ENCODE measurements at regions not wholly inside any gene's neighbourhood (a gene's known extent, or its start where the extent isn't known, plus 50 kb on each side); places are given as distances from the start of the nearest gene placed in this dataset.

GRCh38 chr2:167832868-167833287 lies 414.5 kb downstream of the STK39 start:
- no peak for ATAC-seq
- intact Hi-C loops (cut with DNase I, micrococcal nuclease), result no loop called here
- TF ChIP-seq CTCF (IDR thresholded peaks at IDR 0.05), result no peak
- no peak for DNase-seq
- Histone ChIP-seq H3K9me3 (no peaks in the 10 kb centered on the region), H3K4me1 (ENCODE audit: low read depth) (no peaks in the 10 kb centered on the region), H3K4me3 (no peak overlapping the region), H3K36me3 (ENCODE audit: low read depth) (no peaks in the 10 kb centered on the region)

GRCh38 chr2:167827352-167828097 lies 419.9 kb downstream of the STK39 start:
- no peak for TF ChIP-seq CTCF (IDR thresholded peaks at IDR 0.05)
- ATAC-seq, result no peak
- no peaks in the 10 kb centered on the region for H3K9me3 ChIP-seq
- intact Hi-C loops (cut with DNase I, micrococcal nuclease), result no loop called here
- no peak for DNase-seq
- no peaks in the 10 kb centered on the region for H3K4me1 ChIP-seq (ENCODE audit: low read depth)
- no peaks in the 10 kb centered on the region for H3K36me3 ChIP-seq (ENCODE audit: low read depth)
- no peak overlapping the region for H3K4me3 ChIP-seq

- Histone ChIP-seq H3K36me3 (ENCODE audit: low read depth) (no peaks in the 10 kb centered on the region), H3K4me1 (ENCODE audit: low read depth) (no peaks in the 10 kb centered on the region), H3K9me3 (no peaks in the 10 kb centered on the region), H3K4me3 (no peak overlapping the region)
- no peak for TF ChIP-seq CTCF (IDR thresholded peaks at IDR 0.05)
- intact Hi-C loops (cut with DNase I, micrococcal nuclease), result no loop called here
- no peak for DNase-seq
- no peak for ATAC-seq
Observed at GRCh38 chr2:167826906-167827305, 420.5 kb downstream of the STK39 start.

- Histone ChIP-seq H3K4me3 (no peak overlapping the region), H3K9me3 (no peaks in the 10 kb centered on the region), H3K36me3 (ENCODE audit: low read depth) (no peaks in the 10 kb centered on the region), H3K4me1 (ENCODE audit: low read depth) (no peaks in the 10 kb centered on the region)
- intact Hi-C loops (cut with DNase I, micrococcal nuclease), result no loop called here
- no peak for TF ChIP-seq CTCF (IDR thresholded peaks at IDR 0.05)
- ATAC-seq, result no peak
- DNase-seq, result no peak
Observed at GRCh38 chr2:167825664-167826063, 421.7 kb downstream of the STK39 start.

- no peak for TF ChIP-seq CTCF (IDR thresholded peaks at IDR 0.05)
- intact Hi-C loops (cut with DNase I, micrococcal nuclease), result no loop called here
- no peak for ATAC-seq
Observed at GRCh38 chr2:167822690-167823465, 424.5 kb downstream of the STK39 start.

More at GRCh38 chr2:167822690-167823465, 424.5 kb downstream of the STK39 start:
- DNase-seq, result no peak
- H3K4me1 ChIP-seq (ENCODE audit: low read depth), result no peaks in the 10 kb centered on the region
- H3K36me3 ChIP-seq (ENCODE audit: low read depth), result no peaks in the 10 kb centered on the region
- H3K9me3 ChIP-seq, result no peaks in the 10 kb centered on the region
- no peak overlapping the region for H3K4me3 ChIP-seq

Measured in mucosa of descending colon (tissue), 3 donors.